ENCODE measurements at regions not wholly inside any gene's neighbourhood (a gene's known extent, or its start where the extent isn't known, plus 50 kb on each side); places are given as distances from the start of the nearest gene placed in this dataset.

DNA sequence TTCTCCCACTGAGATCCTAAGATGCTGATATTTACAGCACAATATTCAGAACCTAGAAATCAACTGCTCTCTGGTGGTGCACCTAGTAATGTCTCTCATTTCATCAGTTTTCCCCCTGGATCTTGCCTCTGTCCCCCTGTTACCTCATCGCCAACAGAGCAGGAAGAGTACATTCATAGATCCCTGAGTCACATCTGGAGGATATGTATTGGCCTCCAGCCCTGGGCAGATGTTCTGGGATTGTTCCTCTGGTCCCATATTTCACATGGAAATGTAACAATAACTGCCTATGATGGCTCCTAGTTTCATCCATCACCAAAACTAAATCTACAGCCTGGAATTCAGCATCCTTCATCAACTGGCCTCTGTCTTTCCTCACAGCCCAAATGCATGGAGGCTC is 278.8 kb upstream of the SLC14A2 start:
- WGBS (ENCODE audit: insufficient coverage) = no CpG with 5 or more reads among the region's 1 CpG
- H3K36me3 ChIP-seq (replicated peaks in 1 of 2; ENCODE audit: control insufficient read depth in 1 of 2, insufficient read depth in 2 of 2, low read length in 2 of 2) = no peaks in the 10 kb centered on the region
- DNase-seq = no peak
- H4K20me1 ChIP-seq (ENCODE audit: insufficient read depth, low read length) = no peaks in the 10 kb centered on the region
- H3K79me2 ChIP-seq (ENCODE audit: insufficient read depth, low read length) = no peaks in the 10 kb centered on the region
- no peaks in the 10 kb centered on the region for H3K36me3 Mint-ChIP-seq
- no peak overlapping the region for H3K27ac Mint-ChIP-seq
- H3K4me3 Mint-ChIP-seq = no peak overlapping the region
- H3K4me3 ChIP-seq (replicated peaks in 1 of 3; ENCODE audit: low read depth in 2 of 3, low read length in 3 of 3) = no peak overlapping the region
- H3K27me3 ChIP-seq (ENCODE audit: control insufficient read depth in 2 of 2, insufficient read depth in 2 of 2, low read length in 2 of 2) = no peaks in the 10 kb centered on the region
- H2AFZ ChIP-seq (ENCODE audit: insufficient read depth, low read depth, low read length, poor library complexity, severe bottlenecking) = no peak overlapping the region
- H3K9ac ChIP-seq (ENCODE audit: insufficient read depth, low read length, poor library complexity, severe bottlenecking) = no peak overlapping the region
- H3K4me2 ChIP-seq (replicated peaks; ENCODE audit: extremely low read depth, low read length, poor library complexity, severe bottlenecking) = no peak overlapping the region
- TF ChIP-seq, protein P1, sequence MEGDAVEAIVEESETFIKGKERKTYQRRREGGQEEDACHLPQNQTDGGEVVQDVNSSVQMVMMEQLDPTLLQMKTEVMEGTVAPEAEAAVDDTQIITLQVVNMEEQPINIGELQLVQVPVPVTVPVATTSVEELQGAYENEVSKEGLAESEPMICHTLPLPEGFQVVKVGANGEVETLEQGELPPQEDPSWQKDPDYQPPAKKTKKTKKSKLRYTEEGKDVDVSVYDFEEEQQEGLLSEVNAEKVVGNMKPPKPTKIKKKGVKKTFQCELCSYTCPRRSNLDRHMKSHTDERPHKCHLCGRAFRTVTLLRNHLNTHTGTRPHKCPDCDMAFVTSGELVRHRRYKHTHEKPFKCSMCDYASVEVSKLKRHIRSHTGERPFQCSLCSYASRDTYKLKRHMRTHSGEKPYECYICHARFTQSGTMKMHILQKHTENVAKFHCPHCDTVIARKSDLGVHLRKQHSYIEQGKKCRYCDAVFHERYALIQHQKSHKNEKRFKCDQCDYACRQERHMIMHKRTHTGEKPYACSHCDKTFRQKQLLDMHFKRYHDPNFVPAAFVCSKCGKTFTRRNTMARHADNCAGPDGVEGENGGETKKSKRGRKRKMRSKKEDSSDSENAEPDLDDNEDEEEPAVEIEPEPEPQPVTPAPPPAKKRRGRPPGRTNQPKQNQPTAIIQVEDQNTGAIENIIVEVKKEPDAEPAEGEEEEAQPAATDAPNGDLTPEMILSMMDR (IDR thresholded peaks at IDR 0.05) = no peak
- H3K4me1 Mint-ChIP-seq = peaks cover 10% of the 10 kb centered on the region
- H3K9me3 ChIP-seq (replicated peaks in 1 of 2; ENCODE audit: control insufficient read depth in 1 of 2, insufficient read depth in 1 of 2, low read length in 2 of 2) = no peaks in the 10 kb centered on the region
- intact Hi-C loops (cut with micrococcal nuclease) = no loop called here
- no peaks in the 10 kb centered on the region for H3K9me3 Mint-ChIP-seq
- H3K4me1 ChIP-seq (ENCODE audit: control insufficient read depth in 1 of 2, insufficient read depth in 2 of 2, low read length in 2 of 2) = peaks cover 6 to 7% of the 10 kb centered on the region in 2 donors
- no peak overlapping the region for H3K27ac ChIP-seq (ENCODE audit: low read depth in 1 of 2, low read length in 2 of 2)
- H3K27me3 Mint-ChIP-seq (ENCODE audit: low read depth in 3 of 3) = no peaks in the 10 kb centered on the region

DNA sequence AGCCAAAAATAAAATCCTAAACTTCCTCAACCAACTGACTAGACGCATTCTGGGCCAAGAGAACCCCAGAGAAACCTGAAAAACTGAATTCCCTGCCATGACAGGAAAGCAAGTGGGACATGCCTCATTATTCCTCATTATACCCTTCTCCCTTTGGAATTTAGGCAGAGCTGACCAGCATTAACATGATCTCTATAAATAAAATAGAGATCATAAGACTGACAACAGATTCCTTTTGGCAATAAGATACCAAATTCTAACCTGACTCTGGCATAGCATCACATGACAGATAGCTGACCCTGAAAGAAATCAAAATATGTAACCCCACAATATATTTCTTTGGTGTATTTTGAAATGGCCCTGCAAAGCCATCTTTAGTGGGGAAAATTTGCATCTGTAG is 277.8 kb upstream of the SLC14A2 start:
- Histone ChIP-seq H2AFZ (ENCODE audit: insufficient read depth, low read depth, low read length, poor library complexity, severe bottlenecking) (no peak overlapping the region), H3K4me3 (replicated peaks in 1 of 3; ENCODE audit: low read depth in 2 of 3, low read length in 3 of 3) (no peak overlapping the region), H3K9ac (ENCODE audit: insufficient read depth, low read length, poor library complexity, severe bottlenecking) (no peak overlapping the region), H3K9me3 (replicated peaks in 1 of 2; ENCODE audit: control insufficient read depth in 1 of 2, insufficient read depth in 1 of 2, low read length in 2 of 2) (no peaks in the 10 kb centered on the region), H3K79me2 (ENCODE audit: insufficient read depth, low read length) (no peaks in the 10 kb centered on the region), H3K27me3 (ENCODE audit: control insufficient read depth in 2 of 2, insufficient read depth in 2 of 2, low read length in 2 of 2) (no peaks in the 10 kb centered on the region), H3K4me1 (ENCODE audit: control insufficient read depth in 1 of 2, insufficient read depth in 2 of 2, low read length in 2 of 2) (peaks cover 6 to 7% of the 10 kb centered on the region in 2 donors), H3K36me3 (replicated peaks in 1 of 2; ENCODE audit: control insufficient read depth in 1 of 2, insufficient read depth in 2 of 2, low read length in 2 of 2) (no peaks in the 10 kb centered on the region), H3K4me2 (replicated peaks; ENCODE audit: extremely low read depth, low read length, poor library complexity, severe bottlenecking) (no peak overlapping the region), H4K20me1 (ENCODE audit: insufficient read depth, low read length) (no peaks in the 10 kb centered on the region), H3K27ac (ENCODE audit: low read depth in 1 of 2, low read length in 2 of 2) (no peak overlapping the region)
- H3K9me3 Mint-ChIP-seq = no peaks in the 10 kb centered on the region
- no peak overlapping the region for H3K27ac Mint-ChIP-seq
- H3K27me3 Mint-ChIP-seq (ENCODE audit: low read depth in 3 of 3) = no peaks in the 10 kb centered on the region
- no peak for DNase-seq
- WGBS (ENCODE audit: insufficient coverage) = 100% methylated on average over 1 of the region's 1 CpG
- no peak overlapping the region for H3K4me3 Mint-ChIP-seq
- intact Hi-C loops (cut with micrococcal nuclease) = no loop called here
- H3K36me3 Mint-ChIP-seq = no peaks in the 10 kb centered on the region
- peaks cover 10% of the 10 kb centered on the region for H3K4me1 Mint-ChIP-seq
- TF ChIP-seq, protein P1 (IDR thresholded peaks at IDR 0.05) = no peak
